MM.1S (cell line): ENCODE measurements at regions not wholly inside any gene's neighbourhood (a gene's known extent, or its start where the extent isn't known, plus 50 kb on each side); places are given as distances from the start of the nearest gene placed in this dataset.

Experiments used
- EZH2 ChIP-seq: fragments of 300-600 bp; sonication (generic); optimal IDR thresholded peaks from 2 replicates; pipeline ENCODE3; 2017; ENCODE audit warnings: low read depth, mild to moderate bottlenecking, antibody characterized with exemption, low read length, mixed read lengths
- EZH2phosphoT487 ChIP-seq: fragments of 300-600 bp; sonication (generic); IDR thresholded peaks from 2 replicates; pipeline ENCODE4 v1.6.1; 2018; ENCODE audit warnings: antibody characterized with exemption, low read length
- TF ChIP-seq, protein P1 (sequence below): fragments of 300-600 bp; sonication (generic); IDR thresholded peaks from 2 replicates; pipeline ENCODE4 v1.5.1; 2016; ENCODE audit warnings: antibody characterized with exemption, low read length, mixed read lengths

DNA sequence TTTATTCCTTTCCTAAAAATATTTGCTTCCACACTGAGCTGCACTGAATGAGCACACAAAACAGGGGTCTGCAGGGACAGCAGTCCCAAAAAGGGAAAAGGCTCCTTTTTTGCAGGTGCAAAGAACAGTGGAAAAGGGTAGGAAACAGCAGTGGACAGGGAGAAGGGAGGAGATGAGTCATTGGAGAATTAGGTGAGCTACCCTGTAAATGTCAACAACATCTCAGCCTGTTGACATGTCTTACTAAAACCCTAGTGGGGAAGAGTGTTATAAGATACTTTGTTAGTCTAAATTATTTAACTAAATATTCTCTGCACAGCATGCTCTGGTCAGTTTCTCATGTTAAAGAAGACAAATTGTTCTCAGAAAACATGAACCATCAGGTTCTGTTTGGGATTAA is 151.5 kb upstream of the FBXL4 start:
- TF ChIP-seq, protein P1, sequence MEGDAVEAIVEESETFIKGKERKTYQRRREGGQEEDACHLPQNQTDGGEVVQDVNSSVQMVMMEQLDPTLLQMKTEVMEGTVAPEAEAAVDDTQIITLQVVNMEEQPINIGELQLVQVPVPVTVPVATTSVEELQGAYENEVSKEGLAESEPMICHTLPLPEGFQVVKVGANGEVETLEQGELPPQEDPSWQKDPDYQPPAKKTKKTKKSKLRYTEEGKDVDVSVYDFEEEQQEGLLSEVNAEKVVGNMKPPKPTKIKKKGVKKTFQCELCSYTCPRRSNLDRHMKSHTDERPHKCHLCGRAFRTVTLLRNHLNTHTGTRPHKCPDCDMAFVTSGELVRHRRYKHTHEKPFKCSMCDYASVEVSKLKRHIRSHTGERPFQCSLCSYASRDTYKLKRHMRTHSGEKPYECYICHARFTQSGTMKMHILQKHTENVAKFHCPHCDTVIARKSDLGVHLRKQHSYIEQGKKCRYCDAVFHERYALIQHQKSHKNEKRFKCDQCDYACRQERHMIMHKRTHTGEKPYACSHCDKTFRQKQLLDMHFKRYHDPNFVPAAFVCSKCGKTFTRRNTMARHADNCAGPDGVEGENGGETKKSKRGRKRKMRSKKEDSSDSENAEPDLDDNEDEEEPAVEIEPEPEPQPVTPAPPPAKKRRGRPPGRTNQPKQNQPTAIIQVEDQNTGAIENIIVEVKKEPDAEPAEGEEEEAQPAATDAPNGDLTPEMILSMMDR: no peak
- TF ChIP-seq EZH2phosphoT487 (no peak), EZH2 (no peak)
